NB4 (cell line): ENCODE measurements at regions not wholly inside any gene's neighbourhood (a gene's known extent, or its start where the extent isn't known, plus 50 kb on each side); places are given as distances from the start of the nearest gene placed in this dataset.
A peak's percentile ranks its signal among the peaks of the same experiment; 100 is the strongest.
"Not testable (repeated sequence)": the region's sequence is repeated elsewhere in the genome, so short reads cannot be mapped to it uniquely, and the experiment has no call there.

Source experiments
- DNase-seq: peaks from one replicate; pipeline ENCODE4 v3.0.0; 2010; ENCODE audit warnings: low read depth
- H3K4me3 ChIP-seq: one replicate; pipeline ENCODE4 v1.5.1; 2011; ENCODE audit warnings: mild to moderate bottlenecking, low read depth, low read length, moderate library complexity
- MYC ChIP-seq: IDR thresholded peaks from 2 replicates; pipeline ENCODE4 v1.6.1; 2011; ENCODE audit warnings: low read depth, low read length
- POLR2A ChIP-seq: IDR thresholded peaks from 2 replicates; pipeline ENCODE4 v1.6.1; 2011; ENCODE audit warnings: mild to moderate bottlenecking; ENCODE audit not compliant: insufficient read length; ENCODE audit errors: extremely low read depth
- TF ChIP-seq, protein P1 (sequence below): IDR thresholded peaks from 2 replicates; pipeline ENCODE4 v1.6.1; 2011; ENCODE audit warnings: low read depth, low read length
- TF ChIP-seq, protein P2 (sequence below): IDR thresholded peaks from one replicate; pipeline ENCODE4 v1.5.1; 2012; ENCODE audit warnings: low read depth, low read length

DNA sequence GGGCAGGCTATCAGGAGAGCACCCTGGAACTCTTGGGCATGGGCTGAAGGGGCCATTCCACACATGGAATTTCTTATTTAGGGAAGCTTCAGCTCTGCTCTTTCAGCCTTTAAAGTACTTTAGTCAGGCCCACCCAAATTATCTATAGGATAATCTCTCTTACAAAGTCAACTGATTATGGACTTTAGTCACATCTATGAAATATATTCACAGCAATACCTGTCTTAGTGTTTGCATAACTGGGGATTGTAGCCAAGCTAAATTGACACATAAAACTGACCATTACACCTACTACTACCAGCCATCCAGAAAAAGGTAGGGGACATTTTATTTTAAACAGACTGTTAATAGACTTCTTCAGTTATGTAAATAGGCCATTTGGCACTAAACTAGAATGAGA, 114.9 kb upstream of the VANGL1 start:
- TF ChIP-seq, protein P1, sequence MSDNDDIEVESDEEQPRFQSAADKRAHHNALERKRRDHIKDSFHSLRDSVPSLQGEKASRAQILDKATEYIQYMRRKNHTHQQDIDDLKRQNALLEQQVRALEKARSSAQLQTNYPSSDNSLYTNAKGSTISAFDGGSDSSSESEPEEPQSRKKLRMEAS = no peak
- H3K4me3 ChIP-seq = no peak overlapping the region
- no peak for DNase-seq

DNA sequence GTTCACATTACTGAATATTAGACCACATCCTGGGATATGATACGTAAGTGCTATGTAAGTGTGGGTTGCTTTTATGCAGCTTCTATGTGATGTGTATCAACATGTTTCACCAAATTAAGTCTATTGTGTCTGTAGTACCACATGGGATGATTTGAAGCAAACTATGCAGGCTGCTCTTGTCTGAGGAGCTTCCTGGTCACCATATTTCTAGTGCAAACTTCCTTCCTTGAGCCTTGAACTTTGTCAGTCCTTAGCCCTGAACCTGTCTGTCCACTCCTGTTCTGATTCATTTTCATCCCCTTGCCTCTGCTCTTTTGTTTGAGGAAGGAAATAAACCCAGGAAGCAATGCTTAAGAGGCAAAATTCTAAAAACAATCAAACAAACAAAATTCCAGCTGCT, 117.5 kb upstream of the VANGL1 start:
- H3K4me3 ChIP-seq = no peak overlapping the region
- no peak for TF ChIP-seq POLR2A
- no peak for DNase-seq

DNA sequence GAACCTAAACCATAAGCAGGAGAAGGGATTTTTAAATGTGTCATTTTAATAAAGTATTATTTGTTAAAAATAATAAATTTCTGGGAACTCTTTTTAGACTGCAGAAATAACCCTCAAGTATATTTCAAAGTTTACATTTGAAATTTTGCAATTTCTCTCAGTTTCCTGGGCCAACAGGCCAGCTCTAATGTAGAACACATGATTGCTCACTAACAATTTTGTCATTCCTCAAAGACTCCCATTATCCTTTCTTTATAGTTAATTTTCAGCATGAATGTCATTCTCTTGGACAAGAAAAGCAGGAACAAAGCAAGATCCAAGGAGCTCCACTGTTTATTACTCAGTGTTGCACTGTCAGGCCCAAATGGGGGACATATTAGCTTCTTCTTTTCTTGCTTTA, 119.4 kb upstream of the VANGL1 start:
- no peak overlapping the region for H3K4me3 ChIP-seq
- DNase-seq = no peak
- TF ChIP-seq POLR2A = no peak
- TF ChIP-seq MYC = no peak
- TF ChIP-seq, protein P2, sequence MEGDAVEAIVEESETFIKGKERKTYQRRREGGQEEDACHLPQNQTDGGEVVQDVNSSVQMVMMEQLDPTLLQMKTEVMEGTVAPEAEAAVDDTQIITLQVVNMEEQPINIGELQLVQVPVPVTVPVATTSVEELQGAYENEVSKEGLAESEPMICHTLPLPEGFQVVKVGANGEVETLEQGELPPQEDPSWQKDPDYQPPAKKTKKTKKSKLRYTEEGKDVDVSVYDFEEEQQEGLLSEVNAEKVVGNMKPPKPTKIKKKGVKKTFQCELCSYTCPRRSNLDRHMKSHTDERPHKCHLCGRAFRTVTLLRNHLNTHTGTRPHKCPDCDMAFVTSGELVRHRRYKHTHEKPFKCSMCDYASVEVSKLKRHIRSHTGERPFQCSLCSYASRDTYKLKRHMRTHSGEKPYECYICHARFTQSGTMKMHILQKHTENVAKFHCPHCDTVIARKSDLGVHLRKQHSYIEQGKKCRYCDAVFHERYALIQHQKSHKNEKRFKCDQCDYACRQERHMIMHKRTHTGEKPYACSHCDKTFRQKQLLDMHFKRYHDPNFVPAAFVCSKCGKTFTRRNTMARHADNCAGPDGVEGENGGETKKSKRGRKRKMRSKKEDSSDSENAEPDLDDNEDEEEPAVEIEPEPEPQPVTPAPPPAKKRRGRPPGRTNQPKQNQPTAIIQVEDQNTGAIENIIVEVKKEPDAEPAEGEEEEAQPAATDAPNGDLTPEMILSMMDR = no peak
- TF ChIP-seq, protein P1 = no peak

DNA sequence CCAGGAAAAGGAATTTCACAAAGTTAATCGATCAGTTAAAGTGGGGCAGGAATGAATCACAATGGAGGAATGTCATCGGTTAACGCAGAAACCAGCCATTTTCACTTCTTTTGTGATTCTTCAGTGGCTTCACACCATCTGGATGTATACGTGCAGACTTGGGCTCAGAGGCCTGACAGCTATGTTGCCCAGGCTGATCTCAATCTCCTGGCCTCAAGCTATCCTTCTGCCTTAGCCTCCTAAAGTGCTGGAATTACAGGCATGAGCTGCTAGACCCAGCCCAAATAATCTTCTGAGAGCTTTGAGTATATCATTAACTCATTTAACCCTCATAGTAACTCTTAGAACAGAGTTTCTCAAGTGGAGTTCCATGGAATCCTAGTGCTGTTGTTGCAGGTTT, 126.5 kb upstream of the VANGL1 start:
- no peak overlapping the region for H3K4me3 ChIP-seq
- no peak for DNase-seq
- TF ChIP-seq, protein P2 = no peak
- TF ChIP-seq, protein P1 = no peak
- TF ChIP-seq MYC (no peak), POLR2A (no peak)

DNA sequence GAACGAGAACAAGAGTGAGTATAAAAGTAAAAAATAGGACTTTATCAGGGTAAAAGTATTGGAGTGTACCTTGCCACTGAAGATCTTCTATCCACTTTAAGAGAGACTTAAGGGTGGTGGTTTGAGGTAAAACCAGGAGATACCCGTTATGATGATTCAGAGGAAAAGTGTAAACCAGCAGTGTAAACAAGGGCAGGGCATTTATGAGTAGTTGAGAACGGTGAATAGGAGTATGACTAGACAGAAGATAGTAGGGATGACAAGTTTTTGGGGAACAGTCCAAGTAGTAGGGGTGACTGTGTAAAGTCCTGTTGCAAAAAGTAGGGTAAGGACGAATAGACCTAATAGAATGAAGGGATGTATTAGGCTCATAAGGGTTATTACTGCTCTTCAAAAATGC, 131.5 kb upstream of the VANGL1 start:
- not testable (repeated sequence) for H3K4me3 ChIP-seq, DNase-seq

DNA sequence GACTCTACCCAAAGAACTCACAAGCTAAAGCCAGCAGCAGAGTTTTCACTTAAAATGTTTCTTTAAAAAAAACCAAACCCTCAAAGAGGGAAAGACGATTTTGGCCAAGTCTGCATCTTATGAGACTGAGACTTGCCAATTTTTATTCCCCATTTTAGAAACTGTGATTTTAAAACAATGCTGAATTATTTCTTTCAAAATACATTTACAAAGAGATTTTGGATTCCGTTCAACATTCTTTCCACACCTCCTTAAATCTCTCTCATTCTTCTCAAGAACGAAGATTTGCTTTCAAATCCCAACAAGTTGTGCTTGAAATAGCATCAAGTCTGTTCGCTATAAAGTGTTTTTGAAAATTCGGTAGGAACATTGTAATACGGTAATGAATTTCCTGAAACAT, 133.9 kb upstream of the VANGL1 start:
- no peak for DNase-seq
- TF ChIP-seq, protein P2 = no peak
- TF ChIP-seq MYC (no peak), POLR2A (no peak)
- TF ChIP-seq, protein P1 = no peak
- no peak overlapping the region for H3K4me3 ChIP-seq

DNA sequence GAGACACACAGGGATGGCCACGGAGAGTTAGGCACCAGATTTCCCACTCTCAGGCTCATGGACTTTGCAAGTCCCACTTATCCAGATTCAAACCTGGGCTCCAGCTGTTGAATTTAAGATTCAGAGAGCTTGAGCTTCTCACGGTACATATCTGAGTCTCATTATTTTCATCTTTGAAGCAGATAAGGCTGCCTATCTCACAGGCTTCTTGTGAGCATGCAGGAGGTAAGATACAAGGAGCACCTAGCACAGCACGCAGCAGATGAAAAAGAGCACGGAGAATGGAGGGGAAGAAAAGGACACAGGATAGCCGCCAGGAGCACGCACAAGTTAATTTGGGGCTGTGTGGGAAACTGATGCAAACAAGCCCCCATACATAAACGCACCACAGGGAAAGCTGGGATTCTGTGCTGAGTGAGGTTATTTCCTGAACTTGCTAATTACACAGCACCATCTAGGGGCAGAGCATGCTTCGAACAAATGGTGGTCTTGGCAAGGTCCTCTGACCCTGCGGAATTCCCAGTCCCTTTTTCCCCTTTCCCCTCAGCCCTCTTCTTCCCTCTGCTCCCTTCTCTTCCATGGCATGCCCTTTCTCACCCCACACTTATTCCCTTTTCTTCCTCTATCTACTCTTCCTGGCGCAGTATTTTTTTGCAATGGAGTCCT, 134.7 kb upstream of the VANGL1 start:
- H3K4me3 ChIP-seq = no peak overlapping the region
- TF ChIP-seq, protein P2 = peak; percentile 37
- TF ChIP-seq, protein P1 = no peak
- no peak for TF ChIP-seq POLR2A
- TF ChIP-seq MYC = no peak
- DNase-seq = peak; percentile 27
